Brain microvascular endothelial cell (primary cell): ENCODE measurements at regions not wholly inside any gene's neighbourhood (a gene's known extent, or its start where the extent isn't known, plus 50 kb on each side); places are given as distances from the start of the nearest gene placed in this dataset.

Experiments
- DNase-seq: peaks from one replicate; pipeline ENCODE4 v3.0.0-alpha.2; 2020
- H3K27ac ChIP-seq: fragments of 250-450 bp; sonication (Bioruptor Pico); 2 replicates; pipeline ENCODE4 v1.5.1; 2020; ENCODE audit warnings: mild to moderate bottlenecking, moderate library complexity
- H3K27me3 ChIP-seq: fragments of 250-450 bp; sonication (Bioruptor Pico); replicated peaks from 2 replicates; pipeline ENCODE4 v1.5.1; 2020; ENCODE audit warnings: mild to moderate bottlenecking
- H3K36me3 ChIP-seq: fragments of 250-450 bp; sonication (Bioruptor Pico); replicated peaks from 2 replicates; pipeline ENCODE4 v1.5.1; 2020; ENCODE audit warnings: mild to moderate bottlenecking
- H3K4me3 ChIP-seq: 2 replicates; pipeline ENCODE4 v1.5.1; 2011; ENCODE audit warnings: low read depth, mild to moderate bottlenecking, control low read depth, low read length, moderate library complexity
- in situ Hi-C: cut with HindIII; loops from 2 replicates; pipeline ENCODE4 v1.10.0; 2017; ENCODE audit warnings: low sequenced_read_pairs, low pct_ligation_motif_present
- TF ChIP-seq, protein P1 (sequence below): IDR thresholded peaks from 2 replicates; pipeline ENCODE4 v1.5.1; 2011; ENCODE audit warnings: low read depth, mild to moderate bottlenecking, moderate library complexity, low read length, control low read depth, inconsistent platforms; ENCODE audit errors: missing control alignments

DNA sequence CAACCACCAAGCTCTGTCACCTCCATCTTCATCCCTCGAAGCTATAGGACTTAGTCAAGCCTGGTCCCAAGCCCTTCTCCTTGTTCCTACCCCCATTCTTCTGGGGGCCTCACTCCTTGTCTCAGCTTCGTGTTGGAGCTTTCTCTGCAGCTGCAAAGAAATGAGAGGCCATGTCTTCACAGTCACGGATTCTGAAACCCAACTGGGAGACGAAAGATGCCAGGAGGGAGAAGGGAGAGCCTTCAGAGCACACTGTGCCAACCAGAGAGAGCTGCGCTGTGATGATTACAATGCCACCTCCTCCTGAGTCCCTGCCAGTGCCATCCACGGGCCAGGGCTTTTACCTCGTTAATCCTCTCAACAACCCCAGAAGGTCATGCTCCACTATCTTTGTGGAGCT, 469.3 kb downstream of the TBC1D22A start:
- no peaks in the 10 kb centered on the region for H3K36me3 ChIP-seq
- no peak overlapping the region for H3K27ac ChIP-seq
- in situ Hi-C loops: no loop called here
- H3K4me3 ChIP-seq: no peak overlapping the region
- no peaks in the 10 kb centered on the region for H3K27me3 ChIP-seq
- TF ChIP-seq, protein P1, sequence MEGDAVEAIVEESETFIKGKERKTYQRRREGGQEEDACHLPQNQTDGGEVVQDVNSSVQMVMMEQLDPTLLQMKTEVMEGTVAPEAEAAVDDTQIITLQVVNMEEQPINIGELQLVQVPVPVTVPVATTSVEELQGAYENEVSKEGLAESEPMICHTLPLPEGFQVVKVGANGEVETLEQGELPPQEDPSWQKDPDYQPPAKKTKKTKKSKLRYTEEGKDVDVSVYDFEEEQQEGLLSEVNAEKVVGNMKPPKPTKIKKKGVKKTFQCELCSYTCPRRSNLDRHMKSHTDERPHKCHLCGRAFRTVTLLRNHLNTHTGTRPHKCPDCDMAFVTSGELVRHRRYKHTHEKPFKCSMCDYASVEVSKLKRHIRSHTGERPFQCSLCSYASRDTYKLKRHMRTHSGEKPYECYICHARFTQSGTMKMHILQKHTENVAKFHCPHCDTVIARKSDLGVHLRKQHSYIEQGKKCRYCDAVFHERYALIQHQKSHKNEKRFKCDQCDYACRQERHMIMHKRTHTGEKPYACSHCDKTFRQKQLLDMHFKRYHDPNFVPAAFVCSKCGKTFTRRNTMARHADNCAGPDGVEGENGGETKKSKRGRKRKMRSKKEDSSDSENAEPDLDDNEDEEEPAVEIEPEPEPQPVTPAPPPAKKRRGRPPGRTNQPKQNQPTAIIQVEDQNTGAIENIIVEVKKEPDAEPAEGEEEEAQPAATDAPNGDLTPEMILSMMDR: no peak
- DNase-seq: no peak

GRCh38 chr22:47230741-47231140, 468.3 kb downstream of the TBC1D22A start:
- TF ChIP-seq, protein P1: no peak
- Histone ChIP-seq H3K27me3 (no peaks in the 10 kb centered on the region), H3K36me3 (no peaks in the 10 kb centered on the region), H3K4me3 (no peak overlapping the region), H3K27ac (no peak overlapping the region)
- DNase-seq: no peak
- in situ Hi-C loops: no loop called here

DNA sequence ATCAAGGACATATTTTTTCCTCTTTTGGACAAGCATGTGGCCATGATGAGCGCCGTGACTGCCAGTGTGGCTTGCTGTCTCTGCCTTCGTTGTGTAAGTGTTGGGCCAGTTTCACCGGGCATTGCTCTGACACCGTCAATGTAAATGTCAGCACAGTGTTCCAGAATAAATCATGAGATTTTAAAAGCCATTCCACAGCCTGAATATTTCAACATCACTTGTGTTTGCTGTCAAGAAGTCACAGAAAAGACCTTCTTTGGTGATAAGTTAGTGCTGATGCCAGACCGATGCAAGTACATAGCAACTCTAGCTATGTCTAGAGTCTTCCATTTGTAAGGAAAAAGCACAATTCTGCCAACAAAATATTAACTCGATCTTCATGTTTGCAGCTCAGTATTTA, 467.8 kb downstream of the TBC1D22A start:
- TF ChIP-seq, protein P1: no peak
- H3K4me3 ChIP-seq: no peak overlapping the region
- in situ Hi-C loops: no loop called here
- H3K27ac ChIP-seq: no peak overlapping the region
- no peaks in the 10 kb centered on the region for H3K27me3 ChIP-seq
- no peak for DNase-seq
- no peaks in the 10 kb centered on the region for H3K36me3 ChIP-seq

- no peak for DNase-seq
- H3K27ac ChIP-seq: no peak overlapping the region
- no peaks in the 10 kb centered on the region for H3K36me3 ChIP-seq
- H3K4me3 ChIP-seq: no peak overlapping the region
- in situ Hi-C loops: no loop called here
- TF ChIP-seq, protein P1: no peak
- no peaks in the 10 kb centered on the region for H3K27me3 ChIP-seq
Observed at GRCh38 chr22:47228767-47229166, 466.3 kb downstream of the TBC1D22A start.

DNA sequence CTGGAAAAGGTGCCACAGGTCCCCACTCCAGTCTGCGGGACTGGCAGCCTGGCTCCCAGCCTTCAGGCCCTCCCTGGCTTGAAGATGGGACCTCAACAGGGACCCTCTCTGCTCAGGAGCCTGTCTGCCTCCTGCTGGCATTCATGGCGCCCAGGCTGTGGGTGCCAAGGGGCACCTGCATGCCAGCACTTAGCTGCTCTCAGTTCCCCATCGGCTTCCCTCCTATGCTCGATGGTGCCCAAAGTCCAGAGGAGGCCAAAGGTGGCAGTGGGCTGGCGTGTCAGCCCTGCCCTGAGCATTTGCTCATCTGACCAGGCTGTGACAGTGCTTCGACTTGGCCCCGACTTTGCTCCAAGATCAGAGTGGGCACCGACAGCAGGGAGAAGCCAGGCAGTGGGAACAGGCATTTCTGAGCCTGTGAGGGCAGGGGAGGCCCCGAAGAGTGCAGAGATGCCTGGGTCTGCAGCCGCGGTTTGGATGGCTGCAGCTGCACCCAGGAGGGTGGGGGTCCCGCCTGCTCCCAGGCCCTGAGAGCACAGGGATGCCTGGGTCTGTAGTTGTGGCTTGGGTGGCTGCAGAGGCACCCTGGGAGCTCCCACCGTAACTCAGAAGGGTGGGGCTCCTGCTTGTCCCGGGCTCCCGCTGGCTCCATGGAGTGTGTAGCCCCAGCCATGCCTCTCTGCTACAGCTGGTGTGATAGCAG, 463.6 kb downstream of the TBC1D22A start:
- Histone ChIP-seq H3K27ac (no peak overlapping the region), H3K27me3 (no peaks in the 10 kb centered on the region), H3K36me3 (no peaks in the 10 kb centered on the region), H3K4me3 (no peak overlapping the region)
- DNase-seq: no peak
- in situ Hi-C loops: no loop called here
- TF ChIP-seq, protein P1: no peak
